H9 (cell line): ENCODE measurements at regions not wholly inside any gene's neighbourhood (a gene's known extent, or its start where the extent isn't known, plus 50 kb on each side); places are given as distances from the start of the nearest gene placed in this dataset.

Experiments used
- DNase-seq: peaks from one replicate; pipeline ENCODE4 v3.0.0-alpha.2; 2017
- H2AFZ ChIP-seq: one replicate; pipeline ENCODE4 v1.6.1; 2013; ENCODE audit warnings: mild to moderate bottlenecking, low read length, control low read depth, moderate library complexity
- H2AK5ac ChIP-seq: 2 replicates; pipeline ENCODE4 v1.6.1; 2013; ENCODE audit warnings: low read length, control low read depth, mixed read lengths; ENCODE audit not compliant: insufficient read length
- H2BK120ac ChIP-seq: one replicate; pipeline ENCODE4 v1.6.1; 2013; ENCODE audit warnings: low read depth, mild to moderate bottlenecking, low read length, control low read depth, inconsistent platforms; ENCODE audit not compliant: poor library complexity, severe bottlenecking
- H2BK12ac ChIP-seq: 2 replicates; pipeline ENCODE4 v1.6.1; 2013; ENCODE audit warnings: low read length, control low read depth, mixed read lengths, low read depth; ENCODE audit not compliant: insufficient read length
- H2BK15ac ChIP-seq: 2 replicates; pipeline ENCODE4 v1.6.1; 2013; ENCODE audit warnings: low read depth, low read length, control low read depth
- H2BK20ac ChIP-seq: one replicate; pipeline ENCODE4 v1.6.1; 2013; ENCODE audit warnings: low read depth, mild to moderate bottlenecking, low read length, control low read depth, inconsistent platforms; ENCODE audit not compliant: poor library complexity, severe bottlenecking
- H2BK5ac ChIP-seq: 2 replicates; pipeline ENCODE4 v1.6.1; 2013; ENCODE audit warnings: low read length, control low read depth, mixed read lengths; ENCODE audit not compliant: insufficient read length
- H3K14ac ChIP-seq: 2 replicates; pipeline ENCODE4 v1.6.1; 2013; ENCODE audit warnings: low read length, control low read depth; ENCODE audit not compliant: insufficient read depth
- H3K18ac ChIP-seq: 2 replicates; pipeline ENCODE4 v1.6.1; 2013; ENCODE audit warnings: low read depth, mild to moderate bottlenecking, mixed read lengths, low read length, control low read depth; ENCODE audit not compliant: insufficient read length
- H3K23ac ChIP-seq: 2 replicates; pipeline ENCODE4 v1.6.1; 2013; ENCODE audit warnings: low read length, control low read depth, mixed read lengths, low read depth; ENCODE audit not compliant: insufficient read length
- H3K23me2 ChIP-seq: 2 replicates; pipeline ENCODE4 v1.6.1; 2013; ENCODE audit warnings: low read depth, mild to moderate bottlenecking, mixed read lengths, low read length, control low read depth; ENCODE audit not compliant: insufficient read length, poor library complexity, severe bottlenecking
- H3K27ac ChIP-seq: 2 replicates; pipeline ENCODE4 v1.5.1; 2013; ENCODE audit warnings: low read length, control low read depth, mixed read lengths, low read depth; ENCODE audit not compliant: insufficient read length
- H3K27me3 ChIP-seq: 2 replicates; pipeline ENCODE4 v1.6.1; 2013; ENCODE audit warnings: low read length, control low read depth, inconsistent platforms; ENCODE audit not compliant: insufficient read depth
- H3K4ac ChIP-seq: 2 replicates; pipeline ENCODE4 v1.6.1; 2013; ENCODE audit warnings: low read depth, mild to moderate bottlenecking, control low read depth, inconsistent platforms, low read length, moderate library complexity
- H3K4me1 ChIP-seq: 2 replicates; pipeline ENCODE4 v1.6.1; 2013; ENCODE audit warnings: low read length, control low read depth, inconsistent platforms; ENCODE audit not compliant: insufficient read depth
- H3K4me2 ChIP-seq: 2 replicates; pipeline ENCODE4 v1.6.1; 2013; ENCODE audit warnings: low read length, control low read depth, mixed read lengths; ENCODE audit not compliant: insufficient read length, insufficient read depth
- H3K56ac ChIP-seq: 2 replicates; pipeline ENCODE4 v1.6.1; 2013; ENCODE audit warnings: low read depth, mild to moderate bottlenecking, mixed read lengths, low read length, control low read depth; ENCODE audit not compliant: insufficient read length
- H3K79me1 ChIP-seq: 2 replicates; pipeline ENCODE4 v1.6.1; 2013; ENCODE audit warnings: low read depth, mild to moderate bottlenecking, moderate library complexity, low read length, control low read depth, inconsistent platforms; ENCODE audit not compliant: insufficient read depth, poor library complexity, severe bottlenecking
- H3K79me2 ChIP-seq: 2 replicates; pipeline ENCODE4 v1.6.1; 2013; ENCODE audit warnings: low read length, control low read depth, inconsistent platforms; ENCODE audit not compliant: insufficient read depth
- H3K9ac ChIP-seq: 2 replicates; pipeline ENCODE4 v1.6.1; 2013; ENCODE audit warnings: low read length, control low read depth, mixed read lengths; ENCODE audit not compliant: insufficient read length; ENCODE audit errors: extremely low read depth
- H3K9me3 ChIP-seq: one replicate; pipeline ENCODE4 v1.6.1; 2013; ENCODE audit warnings: low read depth, low read length, inconsistent platforms; ENCODE audit not compliant: control insufficient read depth
- H3T11ph ChIP-seq: one replicate; pipeline ENCODE4 v1.6.1; 2013; ENCODE audit warnings: mild to moderate bottlenecking, low read length, control low read depth, inconsistent platforms
- H4K20me1 ChIP-seq: one replicate; pipeline ENCODE4 v1.6.1; 2013; ENCODE audit not compliant: control insufficient read depth, insufficient read length, insufficient read depth
- H4K5ac ChIP-seq: 2 replicates; pipeline ENCODE4 v1.6.1; 2013; ENCODE audit warnings: low read depth, mild to moderate bottlenecking, mixed read lengths, low read length, control low read depth; ENCODE audit not compliant: insufficient read length
- H4K8ac ChIP-seq: replicated peaks from 2 replicates; pipeline ENCODE4 v1.6.1; 2013; ENCODE audit warnings: low read length, control low read depth, mixed read lengths, low read depth; ENCODE audit not compliant: insufficient read length
- H4K91ac ChIP-seq: 2 replicates; pipeline ENCODE4 v1.6.1; 2013; ENCODE audit warnings: low read depth, mild to moderate bottlenecking, moderate library complexity, mixed read lengths, low read length, control low read depth; ENCODE audit not compliant: insufficient read length
- H3K27ac Mint-ChIP-seq, 3 experiments: 2 replicates in 2 of 3; 3 replicates in 1 of 3; pipeline ENCODE4 v1.8.0; 2020 to 2021; ENCODE audit warnings: mixed read lengths in 3 of 3, mild to moderate bottlenecking in 1 of 3, moderate library complexity in 1 of 3
- H3K27me3 Mint-ChIP-seq: 2 replicates; pipeline ENCODE4 v1.8.0; 2021; ENCODE audit warnings: low read depth, mild to moderate bottlenecking, moderate library complexity, mixed read lengths
- H3K36me3 Mint-ChIP-seq, 3 experiments: 2 replicates in 2 of 3; 3 replicates in 1 of 3; pipeline ENCODE4 v1.8.0; 2020 to 2021; ENCODE audit warnings: low read depth in 3 of 3, mixed read lengths in 3 of 3; ENCODE audit not compliant: insufficient read depth in 1 of 3
- H3K4me1 Mint-ChIP-seq, 2 experiments: 2 replicates each; pipeline ENCODE4 v1.8.0; 2020; ENCODE audit warnings: mixed read lengths in 2 of 2
- H3K4me3 Mint-ChIP-seq, 2 experiments: 2 replicates in 1 of 2; 3 replicates in 1 of 2; pipeline ENCODE4 v1.8.0; 2020 to 2021; ENCODE audit warnings: mild to moderate bottlenecking in 2 of 2, mixed read lengths in 2 of 2, moderate library complexity in 1 of 2
- H3K9me3 Mint-ChIP-seq, 2 experiments: 2 replicates in 1 of 2; 3 replicates in 1 of 2; pipeline ENCODE4 v1.8.0; 2020; ENCODE audit warnings: mild to moderate bottlenecking in 2 of 2, mixed read lengths in 2 of 2, moderate library complexity in 1 of 2
- WGBS: extraction: QIAGEN DNeasy Blood & Tissue Kit; methylation state at CpG from one replicate; pipeline ENCODE4 v1.1.7; 2013; ENCODE audit warnings: missing lambda C conversion rate, low lambda C conversion rate, mixed read lengths; ENCODE audit not compliant: insufficient read length; ENCODE audit errors: extremely low coverage; 5-methylcytosine and 5-hydroxymethylcytosine counted together
- TF ChIP-seq, protein P1 (sequence below): fragments of 200-600 bp; sonication (generic); conservative IDR thresholded peaks from 3 replicates; pipeline ENCODE4 v1.8.0; 2021; ENCODE audit warnings: antibody characterized with exemption, mild to moderate bottlenecking

DNA sequence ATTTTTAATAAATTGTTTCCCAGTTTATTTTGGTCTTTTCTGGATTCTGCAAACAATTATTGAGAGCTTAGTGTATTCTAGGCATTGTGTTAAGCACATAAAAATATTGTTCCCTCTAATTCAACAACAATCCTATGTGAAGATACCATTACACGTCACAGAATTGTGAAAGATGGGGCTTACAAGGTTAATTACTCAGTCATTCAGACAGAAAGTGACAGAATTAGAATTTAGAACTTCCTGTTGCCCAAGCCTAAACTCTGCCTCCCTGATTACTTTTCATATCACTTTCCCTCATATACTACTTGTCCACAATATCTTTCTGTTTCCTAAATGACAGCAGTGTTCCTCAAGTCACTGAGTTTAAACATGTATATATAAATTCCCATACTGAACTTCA, 186.7 kb upstream of the VEGFC start:
- Histone ChIP-seq H2BK20ac (no peak overlapping the region), H4K8ac (no peak overlapping the region), H2AK5ac (no peak overlapping the region), H3K4me2 (no peak overlapping the region), H2BK120ac (no peak overlapping the region), H3K27ac (no peak overlapping the region), H2BK5ac (no peak overlapping the region), H3K23ac (no peak overlapping the region), H2BK12ac (no peak overlapping the region), H3K23me2 (no peaks in the 10 kb centered on the region), H3K4ac (no peak overlapping the region), H2BK15ac (no peak overlapping the region), H3K18ac (no peak overlapping the region), H4K91ac (no peak overlapping the region), H3T11ph (no peak overlapping the region), H3K4me1 (no peaks in the 10 kb centered on the region), H3K79me1 (no peaks in the 10 kb centered on the region), H3K9me3 (no peaks in the 10 kb centered on the region), H3K9ac (no peak overlapping the region), H3K27me3 (no peaks in the 10 kb centered on the region), H4K20me1 (no peaks in the 10 kb centered on the region), H4K5ac (no peak overlapping the region), H2AFZ (no peak overlapping the region), H3K56ac (no peak overlapping the region), H3K79me2 (no peaks in the 10 kb centered on the region), H3K14ac (no peak overlapping the region)
- H3K9me3 Mint-ChIP-seq: no peaks in the 10 kb centered on the region
- H3K4me1 Mint-ChIP-seq: no peaks in the 10 kb centered on the region
- H3K27me3 Mint-ChIP-seq: no peaks in the 10 kb centered on the region
- no peak overlapping the region for H3K27ac Mint-ChIP-seq
- H3K36me3 Mint-ChIP-seq: no peaks in the 10 kb centered on the region
- H3K4me3 Mint-ChIP-seq: no peak overlapping the region
- WGBS: no CpG with 5 or more reads among the region's 1 CpG
- TF ChIP-seq, protein P1, sequence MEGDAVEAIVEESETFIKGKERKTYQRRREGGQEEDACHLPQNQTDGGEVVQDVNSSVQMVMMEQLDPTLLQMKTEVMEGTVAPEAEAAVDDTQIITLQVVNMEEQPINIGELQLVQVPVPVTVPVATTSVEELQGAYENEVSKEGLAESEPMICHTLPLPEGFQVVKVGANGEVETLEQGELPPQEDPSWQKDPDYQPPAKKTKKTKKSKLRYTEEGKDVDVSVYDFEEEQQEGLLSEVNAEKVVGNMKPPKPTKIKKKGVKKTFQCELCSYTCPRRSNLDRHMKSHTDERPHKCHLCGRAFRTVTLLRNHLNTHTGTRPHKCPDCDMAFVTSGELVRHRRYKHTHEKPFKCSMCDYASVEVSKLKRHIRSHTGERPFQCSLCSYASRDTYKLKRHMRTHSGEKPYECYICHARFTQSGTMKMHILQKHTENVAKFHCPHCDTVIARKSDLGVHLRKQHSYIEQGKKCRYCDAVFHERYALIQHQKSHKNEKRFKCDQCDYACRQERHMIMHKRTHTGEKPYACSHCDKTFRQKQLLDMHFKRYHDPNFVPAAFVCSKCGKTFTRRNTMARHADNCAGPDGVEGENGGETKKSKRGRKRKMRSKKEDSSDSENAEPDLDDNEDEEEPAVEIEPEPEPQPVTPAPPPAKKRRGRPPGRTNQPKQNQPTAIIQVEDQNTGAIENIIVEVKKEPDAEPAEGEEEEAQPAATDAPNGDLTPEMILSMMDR: no peak
- DNase-seq: no peak
